H9 (cell line): ENCODE measurements at regions not wholly inside any gene's neighbourhood (a gene's known extent, or its start where the extent isn't known, plus 50 kb on each side); places are given as distances from the start of the nearest gene placed in this dataset.

Experiments used
- DNase-seq: peaks from one replicate; pipeline ENCODE4 v3.0.0-alpha.2; 2017
- H2AFZ ChIP-seq: one replicate; pipeline ENCODE4 v1.6.1; 2013; ENCODE audit warnings: mild to moderate bottlenecking, low read length, control low read depth, moderate library complexity
- H2AK5ac ChIP-seq: 2 replicates; pipeline ENCODE4 v1.6.1; 2013; ENCODE audit warnings: low read length, control low read depth, mixed read lengths; ENCODE audit not compliant: insufficient read length
- H2BK120ac ChIP-seq: one replicate; pipeline ENCODE4 v1.6.1; 2013; ENCODE audit warnings: low read depth, mild to moderate bottlenecking, low read length, control low read depth, inconsistent platforms; ENCODE audit not compliant: poor library complexity, severe bottlenecking
- H2BK12ac ChIP-seq: 2 replicates; pipeline ENCODE4 v1.6.1; 2013; ENCODE audit warnings: low read length, control low read depth, mixed read lengths, low read depth; ENCODE audit not compliant: insufficient read length
- H2BK15ac ChIP-seq: 2 replicates; pipeline ENCODE4 v1.6.1; 2013; ENCODE audit warnings: low read depth, low read length, control low read depth
- H2BK20ac ChIP-seq: one replicate; pipeline ENCODE4 v1.6.1; 2013; ENCODE audit warnings: low read depth, mild to moderate bottlenecking, low read length, control low read depth, inconsistent platforms; ENCODE audit not compliant: poor library complexity, severe bottlenecking
- H2BK5ac ChIP-seq: 2 replicates; pipeline ENCODE4 v1.6.1; 2013; ENCODE audit warnings: low read length, control low read depth, mixed read lengths; ENCODE audit not compliant: insufficient read length
- H3K14ac ChIP-seq: 2 replicates; pipeline ENCODE4 v1.6.1; 2013; ENCODE audit warnings: low read length, control low read depth; ENCODE audit not compliant: insufficient read depth
- H3K18ac ChIP-seq: 2 replicates; pipeline ENCODE4 v1.6.1; 2013; ENCODE audit warnings: low read depth, mild to moderate bottlenecking, mixed read lengths, low read length, control low read depth; ENCODE audit not compliant: insufficient read length
- H3K23ac ChIP-seq: 2 replicates; pipeline ENCODE4 v1.6.1; 2013; ENCODE audit warnings: low read length, control low read depth, mixed read lengths, low read depth; ENCODE audit not compliant: insufficient read length
- H3K23me2 ChIP-seq: 2 replicates; pipeline ENCODE4 v1.6.1; 2013; ENCODE audit warnings: low read depth, mild to moderate bottlenecking, mixed read lengths, low read length, control low read depth; ENCODE audit not compliant: insufficient read length, poor library complexity, severe bottlenecking
- H3K27ac ChIP-seq: 2 replicates; pipeline ENCODE4 v1.5.1; 2013; ENCODE audit warnings: low read length, control low read depth, mixed read lengths, low read depth; ENCODE audit not compliant: insufficient read length
- H3K27me3 ChIP-seq: 2 replicates; pipeline ENCODE4 v1.6.1; 2013; ENCODE audit warnings: low read length, control low read depth, inconsistent platforms; ENCODE audit not compliant: insufficient read depth
- H3K4ac ChIP-seq: 2 replicates; pipeline ENCODE4 v1.6.1; 2013; ENCODE audit warnings: low read depth, mild to moderate bottlenecking, control low read depth, inconsistent platforms, low read length, moderate library complexity
- H3K4me1 ChIP-seq: 2 replicates; pipeline ENCODE4 v1.6.1; 2013; ENCODE audit warnings: low read length, control low read depth, inconsistent platforms; ENCODE audit not compliant: insufficient read depth
- H3K4me2 ChIP-seq: 2 replicates; pipeline ENCODE4 v1.6.1; 2013; ENCODE audit warnings: low read length, control low read depth, mixed read lengths; ENCODE audit not compliant: insufficient read length, insufficient read depth
- H3K56ac ChIP-seq: 2 replicates; pipeline ENCODE4 v1.6.1; 2013; ENCODE audit warnings: low read depth, mild to moderate bottlenecking, mixed read lengths, low read length, control low read depth; ENCODE audit not compliant: insufficient read length
- H3K79me1 ChIP-seq: 2 replicates; pipeline ENCODE4 v1.6.1; 2013; ENCODE audit warnings: low read depth, mild to moderate bottlenecking, moderate library complexity, low read length, control low read depth, inconsistent platforms; ENCODE audit not compliant: insufficient read depth, poor library complexity, severe bottlenecking
- H3K79me2 ChIP-seq: 2 replicates; pipeline ENCODE4 v1.6.1; 2013; ENCODE audit warnings: low read length, control low read depth, inconsistent platforms; ENCODE audit not compliant: insufficient read depth
- H3K9ac ChIP-seq: 2 replicates; pipeline ENCODE4 v1.6.1; 2013; ENCODE audit warnings: low read length, control low read depth, mixed read lengths; ENCODE audit not compliant: insufficient read length; ENCODE audit errors: extremely low read depth
- H3K9me3 ChIP-seq: one replicate; pipeline ENCODE4 v1.6.1; 2013; ENCODE audit warnings: low read depth, low read length, inconsistent platforms; ENCODE audit not compliant: control insufficient read depth
- H3T11ph ChIP-seq: one replicate; pipeline ENCODE4 v1.6.1; 2013; ENCODE audit warnings: mild to moderate bottlenecking, low read length, control low read depth, inconsistent platforms
- H4K20me1 ChIP-seq: one replicate; pipeline ENCODE4 v1.6.1; 2013; ENCODE audit not compliant: control insufficient read depth, insufficient read length, insufficient read depth
- H4K5ac ChIP-seq: 2 replicates; pipeline ENCODE4 v1.6.1; 2013; ENCODE audit warnings: low read depth, mild to moderate bottlenecking, mixed read lengths, low read length, control low read depth; ENCODE audit not compliant: insufficient read length
- H4K8ac ChIP-seq: replicated peaks from 2 replicates; pipeline ENCODE4 v1.6.1; 2013; ENCODE audit warnings: low read length, control low read depth, mixed read lengths, low read depth; ENCODE audit not compliant: insufficient read length
- H4K91ac ChIP-seq: 2 replicates; pipeline ENCODE4 v1.6.1; 2013; ENCODE audit warnings: low read depth, mild to moderate bottlenecking, moderate library complexity, mixed read lengths, low read length, control low read depth; ENCODE audit not compliant: insufficient read length
- H3K27ac Mint-ChIP-seq, 3 experiments: 2 replicates in 2 of 3; 3 replicates in 1 of 3; pipeline ENCODE4 v1.8.0; 2020 to 2021; ENCODE audit warnings: mixed read lengths in 3 of 3, mild to moderate bottlenecking in 1 of 3, moderate library complexity in 1 of 3
- H3K27me3 Mint-ChIP-seq: 2 replicates; pipeline ENCODE4 v1.8.0; 2021; ENCODE audit warnings: low read depth, mild to moderate bottlenecking, moderate library complexity, mixed read lengths
- H3K36me3 Mint-ChIP-seq, 3 experiments: 2 replicates in 2 of 3; 3 replicates in 1 of 3; pipeline ENCODE4 v1.8.0; 2020 to 2021; ENCODE audit warnings: low read depth in 3 of 3, mixed read lengths in 3 of 3; ENCODE audit not compliant: insufficient read depth in 1 of 3
- H3K4me1 Mint-ChIP-seq, 2 experiments: 2 replicates each; pipeline ENCODE4 v1.8.0; 2020; ENCODE audit warnings: mixed read lengths in 2 of 2
- H3K4me3 Mint-ChIP-seq, 2 experiments: 2 replicates in 1 of 2; 3 replicates in 1 of 2; pipeline ENCODE4 v1.8.0; 2020 to 2021; ENCODE audit warnings: mild to moderate bottlenecking in 2 of 2, mixed read lengths in 2 of 2, moderate library complexity in 1 of 2
- H3K9me3 Mint-ChIP-seq, 2 experiments: 2 replicates in 1 of 2; 3 replicates in 1 of 2; pipeline ENCODE4 v1.8.0; 2020; ENCODE audit warnings: mild to moderate bottlenecking in 2 of 2, mixed read lengths in 2 of 2, moderate library complexity in 1 of 2
- WGBS: extraction: QIAGEN DNeasy Blood & Tissue Kit; methylation state at CpG from one replicate; pipeline ENCODE4 v1.1.7; 2013; ENCODE audit warnings: missing lambda C conversion rate, low lambda C conversion rate, mixed read lengths; ENCODE audit not compliant: insufficient read length; ENCODE audit errors: extremely low coverage; 5-methylcytosine and 5-hydroxymethylcytosine counted together
- TF ChIP-seq, protein P1 (sequence below): fragments of 200-600 bp; sonication (generic); conservative IDR thresholded peaks from 3 replicates; pipeline ENCODE4 v1.8.0; 2021; ENCODE audit warnings: antibody characterized with exemption, mild to moderate bottlenecking

DNA sequence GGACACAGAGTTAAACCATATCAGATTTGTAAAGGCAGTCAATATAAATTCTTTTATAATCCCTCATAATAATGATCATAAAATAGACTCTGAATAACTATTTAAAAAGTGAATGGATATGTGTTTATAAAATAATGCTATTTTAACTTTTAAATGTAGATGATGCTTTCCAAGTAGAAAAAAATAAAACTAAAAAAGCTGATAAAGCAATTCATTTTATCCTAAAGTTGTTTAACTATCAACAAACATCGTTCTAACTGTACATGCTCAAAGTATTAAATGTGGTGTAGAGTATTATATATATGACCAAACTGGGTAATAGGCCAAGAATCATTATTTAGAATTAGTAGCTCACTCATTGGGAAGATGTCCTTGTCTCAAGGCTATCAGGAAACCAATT is 248.3 kb upstream of the CLEC14A start:
- H3K27ac ChIP-seq = no peak overlapping the region
- H3K23ac ChIP-seq = no peak overlapping the region
- H2BK12ac ChIP-seq = no peak overlapping the region
- no peak overlapping the region for H4K91ac ChIP-seq
- H3K9me3 ChIP-seq = no peaks in the 10 kb centered on the region
- no peak overlapping the region for H2AFZ ChIP-seq
- H2BK15ac ChIP-seq = no peak overlapping the region
- Mint-ChIP-seq H3K27me3 (no peaks in the 10 kb centered on the region), H3K36me3 (no peaks in the 10 kb centered on the region), H3K27ac (no peak overlapping the region), H3K9me3 (peaks cover 3 to 4% of the 10 kb centered on the region in 2 experiments; a peak in 3 of 5 replicates), H3K4me3 (no peak overlapping the region), H3K4me1 (peaks cover 2 to 4% of the 10 kb centered on the region in 2 experiments; a peak in 3 of 4 replicates)
- no peak overlapping the region for H3K18ac ChIP-seq
- H2BK120ac ChIP-seq = no peak overlapping the region
- no peak overlapping the region for H2AK5ac ChIP-seq
- WGBS = no CpG with 5 or more reads among the region's 1 CpG
- H3K9ac ChIP-seq = no peak overlapping the region
- no peaks in the 10 kb centered on the region for H3K79me1 ChIP-seq
- no peaks in the 10 kb centered on the region for H3K79me2 ChIP-seq
- DNase-seq = no peak
- no peak overlapping the region for H2BK20ac ChIP-seq
- H2BK5ac ChIP-seq = no peak overlapping the region
- H3K4me1 ChIP-seq = no peaks in the 10 kb centered on the region
- H4K8ac ChIP-seq = no peak overlapping the region
- no peak overlapping the region for H3T11ph ChIP-seq
- no peaks in the 10 kb centered on the region for H3K27me3 ChIP-seq
- TF ChIP-seq, protein P1, sequence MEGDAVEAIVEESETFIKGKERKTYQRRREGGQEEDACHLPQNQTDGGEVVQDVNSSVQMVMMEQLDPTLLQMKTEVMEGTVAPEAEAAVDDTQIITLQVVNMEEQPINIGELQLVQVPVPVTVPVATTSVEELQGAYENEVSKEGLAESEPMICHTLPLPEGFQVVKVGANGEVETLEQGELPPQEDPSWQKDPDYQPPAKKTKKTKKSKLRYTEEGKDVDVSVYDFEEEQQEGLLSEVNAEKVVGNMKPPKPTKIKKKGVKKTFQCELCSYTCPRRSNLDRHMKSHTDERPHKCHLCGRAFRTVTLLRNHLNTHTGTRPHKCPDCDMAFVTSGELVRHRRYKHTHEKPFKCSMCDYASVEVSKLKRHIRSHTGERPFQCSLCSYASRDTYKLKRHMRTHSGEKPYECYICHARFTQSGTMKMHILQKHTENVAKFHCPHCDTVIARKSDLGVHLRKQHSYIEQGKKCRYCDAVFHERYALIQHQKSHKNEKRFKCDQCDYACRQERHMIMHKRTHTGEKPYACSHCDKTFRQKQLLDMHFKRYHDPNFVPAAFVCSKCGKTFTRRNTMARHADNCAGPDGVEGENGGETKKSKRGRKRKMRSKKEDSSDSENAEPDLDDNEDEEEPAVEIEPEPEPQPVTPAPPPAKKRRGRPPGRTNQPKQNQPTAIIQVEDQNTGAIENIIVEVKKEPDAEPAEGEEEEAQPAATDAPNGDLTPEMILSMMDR = no peak
- H3K14ac ChIP-seq = no peak overlapping the region
- no peak overlapping the region for H4K5ac ChIP-seq
- H4K20me1 ChIP-seq = no peaks in the 10 kb centered on the region
- no peak overlapping the region for H3K4me2 ChIP-seq
- H3K4ac ChIP-seq = no peak overlapping the region
- no peak overlapping the region for H3K56ac ChIP-seq
- H3K23me2 ChIP-seq = no peaks in the 10 kb centered on the region
